HCT116 (cell line): ENCODE measurements at regions not wholly inside any gene's neighbourhood (a gene's known extent, or its start where the extent isn't known, plus 50 kb on each side); places are given as distances from the start of the nearest gene placed in this dataset.

ENCODE experiments used
- ATAC-seq: fragments of 200-7000 bp; cut with Tn5 transposase; 2 replicates; pipeline ENCODE4 v1.9.1; 2020; ENCODE audit warnings: mild to moderate bottlenecking, moderate library complexity
- BruUV-seq: library from RNA; stranded (reverse); fragments of 400-500 nt; replicated peaks from 2 replicates; lab custom pipeline; 2021; lab: Mats Ljungman, UMichigan
- CTCF ChIA-PET: fragments of 300-600 bp; sonication (Branson Sonifier 250); formaldehyde crosslinking; loops from one replicate; lab custom pipeline; 2021; ENCODE audit warnings: antibody characterized with exemption; lab: Charles Lee
- POLR2A ChIA-PET: fragments of 300-600, 350-600 bp; sonication (Branson Sonifier 250); formaldehyde crosslinking; loops from one replicate; lab custom pipeline; 2021; ENCODE audit warnings: antibody characterized with exemption; lab: Charles Lee
- RAD21 ChIA-PET, 2 experiments: fragments of 300-600 bp; sonication (Branson Sonifier 250); formaldehyde crosslinking; loops; one replicate each; lab custom pipeline; 2023; ENCODE audit warnings: low total read pairs in 2 of 2; ENCODE audit not compliant: uncharacterized antibody in 2 of 2, unreplicated experiment in 2 of 2, low non-redundant PET in 1 of 2; lab: Charles Lee
- DNase-seq: peaks from one replicate; pipeline ENCODE4 v3.0.0-alpha.2; 2010; ENCODE audit warnings: low read depth, low spot score
- H2AFZ ChIP-seq: fragments of 200-600 bp; shearing (Covaris generic), sonication (generic); 2 replicates; pipeline ENCODE4 v1.6.1; 2017; ENCODE audit warnings: low read depth, mixed run types, mixed read lengths, antibody characterized with exemption, low read length; ENCODE audit not compliant: poor library complexity, severe bottlenecking
- H3K27ac ChIP-seq: 2 replicates; pipeline ENCODE4 v1.5.1; 2012; ENCODE audit warnings: low read depth, low read length
- H3K27me3 ChIP-seq: fragments of 200-600 bp; sonication (generic); 2 replicates; pipeline ENCODE4 v1.6.1; 2016; ENCODE audit warnings: mixed run types, low read length, mixed read lengths; ENCODE audit not compliant: insufficient read depth
- H3K36me3 ChIP-seq, 2 experiments: fragments of 200-500 bp in 1 of 2; fragments of 200-600 bp in 1 of 2; sonication (Bioruptor generic) in 1 of 2; sonication (generic) in 1 of 2; 2 replicates each; pipeline versions ENCODE4 v1.5.1 to v1.6.1; 2014 to 2016; ENCODE audit warnings: low read length in 2 of 2, inconsistent platforms in 1 of 2, mixed read lengths in 1 of 2, mixed run types in 1 of 2; ENCODE audit not compliant: insufficient read depth in 2 of 2, control insufficient read depth in 1 of 2
- H3K4me1 ChIP-seq, 2 experiments: fragments of 200-600 bp in 1 of 2; sonication (generic) in 1 of 2; 2 replicates each; pipeline versions ENCODE4 v1.5.1 to v1.6.1; 2012 to 2017; ENCODE audit warnings: low read length in 2 of 2, inconsistent platforms in 1 of 2, mild to moderate bottlenecking in 1 of 2, mixed read lengths in 1 of 2, mixed run types in 1 of 2, moderate library complexity in 1 of 2; ENCODE audit not compliant: insufficient read depth in 2 of 2, control insufficient read depth in 1 of 2
- H3K4me2 ChIP-seq: fragments of 200-600 bp; sonication (generic); 2 replicates; pipeline ENCODE4 v1.6.1; 2017; ENCODE audit warnings: mixed run types, low read length, mixed read lengths
- H3K4me3 ChIP-seq, 2 experiments: fragments of 200-600 bp in 1 of 2; sonication (generic) in 1 of 2; replicated peaks in 1 of 2; 2 replicates each; pipeline ENCODE4 v1.5.1; 2011 to 2016; ENCODE audit warnings: low read length in 2 of 2, control low read depth in 1 of 2, low read depth in 1 of 2, mild to moderate bottlenecking in 1 of 2, mixed read lengths in 1 of 2, mixed run types in 1 of 2
- H3K79me2 ChIP-seq: fragments of 200-600 bp; sonication (generic); 2 replicates; pipeline ENCODE4 v1.6.1; 2017; ENCODE audit warnings: mild to moderate bottlenecking, mixed run types, low read length, moderate library complexity, mixed read lengths; ENCODE audit not compliant: insufficient read depth
- H3K9ac ChIP-seq: fragments of 200-600 bp; sonication (generic); 2 replicates; pipeline ENCODE4 v1.6.1; 2016; ENCODE audit warnings: low read length, mixed read lengths
- H3K9me2 ChIP-seq: fragments of 200-600 bp; sonication (generic), shearing (Covaris generic); 2 replicates; pipeline ENCODE4 v1.6.1; 2017; ENCODE audit warnings: mixed run types, mild to moderate bottlenecking, moderate library complexity; ENCODE audit not compliant: insufficient read depth
- H3K9me3 ChIP-seq, 2 experiments: fragments of 200-500 bp in 1 of 2; fragments of 200-600 bp in 1 of 2; sonication (Bioruptor generic) in 1 of 2; sonication (generic) in 1 of 2; 2 replicates each; pipeline ENCODE4 v1.6.1; 2014 to 2017; ENCODE audit warnings: low read length in 2 of 2, mixed read lengths in 2 of 2, inconsistent platforms in 1 of 2, low read depth in 1 of 2, mild to moderate bottlenecking in 1 of 2, mixed run types in 1 of 2, moderate library complexity in 1 of 2; ENCODE audit not compliant: control insufficient read depth in 1 of 2, insufficient read depth in 1 of 2
- H4K20me1 ChIP-seq: fragments of 200-600 bp; sonication (generic), shearing (Covaris generic); 2 replicates; pipeline ENCODE4 v1.6.1; 2017; ENCODE audit warnings: mixed run types, mild to moderate bottlenecking, moderate library complexity; ENCODE audit not compliant: insufficient read depth
- CBX3 ChIP-seq: IDR thresholded peaks from 2 replicates; pipeline ENCODE4 v1.6.1; 2012; ENCODE audit warnings: low read depth
- CEBPB ChIP-seq: IDR thresholded peaks from 2 replicates; pipeline ENCODE4 v1.6.1; 2012; ENCODE audit warnings: low read depth
- EGR1 ChIP-seq: IDR thresholded peaks from 2 replicates; pipeline ENCODE4 v1.6.1; 2012; ENCODE audit warnings: low read depth
- EZH2 ChIP-seq: fragments of 200-600 bp; sonication (generic); IDR thresholded peaks from 2 replicates; pipeline ENCODE4 v1.6.1; 2017; ENCODE audit warnings: antibody characterized with exemption, mixed run types
- EZH2phosphoT487 ChIP-seq: fragments of 200-600 bp; IDR thresholded peaks from 2 replicates; pipeline ENCODE4 v1.6.1; 2018; ENCODE audit warnings: antibody characterized with exemption, borderline replicate concordance
- JUND ChIP-seq: IDR thresholded peaks from 2 replicates; pipeline ENCODE4 v1.6.1; 2012
- POLR2A ChIP-seq: IDR thresholded peaks from 2 replicates; pipeline ENCODE4 v1.7.0; 2011; ENCODE audit warnings: borderline replicate concordance; ENCODE audit not compliant: insufficient read depth, insufficient read length; ENCODE audit errors: extremely low read depth
- RAD21 ChIP-seq: IDR thresholded peaks from 2 replicates; pipeline ENCODE4 v1.6.1; 2012; ENCODE audit warnings: low read depth, mild to moderate bottlenecking
- SIN3A ChIP-seq: IDR thresholded peaks from 2 replicates; pipeline ENCODE4 v1.6.1; 2012; ENCODE audit warnings: low read depth
- SP1 ChIP-seq: IDR thresholded peaks from 2 replicates; pipeline ENCODE4 v1.6.1; 2012; ENCODE audit warnings: low read depth
- TCF7L2 ChIP-seq: IDR thresholded peaks from 2 replicates; pipeline ENCODE4 v1.7.0; 2011; ENCODE audit warnings: borderline replicate concordance, inconsistent platforms; ENCODE audit not compliant: insufficient read depth, insufficient read length; ENCODE audit errors: extremely low read depth
- YY1 ChIP-seq: IDR thresholded peaks from 2 replicates; pipeline ENCODE4 v1.6.1; 2011; ENCODE audit warnings: low read length, low read depth, moderate library complexity, mild to moderate bottlenecking; ENCODE audit not compliant: insufficient replicate concordance; ENCODE audit errors: extremely low read depth
- ZFX ChIP-seq: fragments of 450-650 bp; IDR thresholded peaks from 2 replicates; pipeline ENCODE4 v1.6.1; 2017
- ZNF274 ChIP-seq: fragments of 200-500 bp; sonication (Bioruptor generic); IDR thresholded peaks from 2 replicates; pipeline ENCODE4 v1.6.1; 2014; ENCODE audit warnings: mild to moderate bottlenecking, low read depth, low read length, inconsistent platforms
- intact Hi-C: fragments of 100-400 bp; cut with micrococcal nuclease; formaldehyde crosslinking; loops from 2 replicates; pipeline ENCODE4 v1.10.0; 2022
- TF ChIP-seq, protein P1 (sequence below): IDR thresholded peaks from 2 replicates; pipeline ENCODE4 v1.6.1; 2012
- TF ChIP-seq, protein P2 (sequence below), 3 experiments: fragments of 200-600 bp in 1 of 3; sonication (generic) in 1 of 3; IDR thresholded peaks in 2 of 3; conservative IDR thresholded peaks in 1 of 3; 2 replicates each; pipeline ENCODE4 v1.5.1; 2012 to 2017; ENCODE audit warnings: low read depth in 2 of 3, low read length in 2 of 3, antibody characterized with exemption in 1 of 3, borderline replicate concordance in 1 of 3, control low read depth in 1 of 3, mild to moderate bottlenecking in 1 of 3, mixed read lengths in 1 of 3, mixed run types in 1 of 3, moderate library complexity in 1 of 3; ENCODE audit not compliant: insufficient read depth in 1 of 3
- TF ChIP-seq, protein P3 (sequence below): IDR thresholded peaks from 2 replicates; pipeline ENCODE4 v1.6.1; 2011; ENCODE audit warnings: mild to moderate bottlenecking, low read length, moderate library complexity; ENCODE audit not compliant: insufficient replicate concordance; ENCODE audit errors: extremely low read depth
- TF ChIP-seq, protein P4 (sequence below): IDR thresholded peaks from 2 replicates; pipeline ENCODE4 v1.6.1; 2012

DNA sequence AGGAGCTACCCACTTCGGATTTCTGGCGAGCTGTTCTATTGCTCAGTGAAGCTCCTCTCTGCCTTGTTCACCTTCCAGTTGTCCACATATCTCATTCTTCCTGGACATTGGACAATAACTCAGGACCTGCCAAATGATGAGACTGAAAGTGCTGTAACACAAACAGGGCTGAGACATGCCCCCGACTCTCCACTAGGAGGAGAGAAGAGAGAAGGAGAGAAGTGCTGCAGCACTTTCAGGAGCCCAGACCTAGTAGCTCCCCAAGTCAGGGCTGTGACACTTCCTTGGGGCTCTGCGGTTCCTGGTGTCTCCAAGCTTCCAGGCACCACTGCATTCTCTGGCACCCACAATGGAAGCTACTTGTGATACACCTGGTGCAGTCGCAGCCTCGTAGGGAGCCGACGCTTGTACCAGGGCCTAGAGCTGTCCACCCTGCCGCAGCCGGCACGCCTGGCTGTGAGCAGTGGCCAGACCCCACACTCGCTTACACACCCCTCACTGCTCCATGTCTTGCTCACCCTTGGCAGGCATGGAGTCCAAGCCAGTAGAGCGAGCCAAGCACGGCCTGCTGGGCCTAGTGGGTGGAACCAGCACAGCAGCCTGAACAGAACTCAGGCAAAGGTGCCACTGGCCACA lies 234.9 kb downstream of the TECRL start:
- POLR2A ChIA-PET, result no interaction called here
- peaks cover 0 to 17% of the 10 kb centered on the region in 2 experiments; a peak in 3 of 4 replicates for H3K9me3 ChIP-seq
- no peak overlapping the region for H3K4me3 ChIP-seq
- H3K27me3 ChIP-seq, result no peaks in the 10 kb centered on the region
- intact Hi-C loops, result no loop called here
- H3K9ac ChIP-seq, result no peak overlapping the region
- no peaks in the 10 kb centered on the region for H3K9me2 ChIP-seq
- H3K4me2 ChIP-seq, result no peak overlapping the region
- H4K20me1 ChIP-seq, result no peaks in the 10 kb centered on the region
- RAD21 ChIA-PET, result no interaction called here
- DNase-seq, result no peak
- H3K79me2 ChIP-seq, result no peaks in the 10 kb centered on the region
- TF ChIP-seq EZH2, result no peak
- TF ChIP-seq, protein P1, sequence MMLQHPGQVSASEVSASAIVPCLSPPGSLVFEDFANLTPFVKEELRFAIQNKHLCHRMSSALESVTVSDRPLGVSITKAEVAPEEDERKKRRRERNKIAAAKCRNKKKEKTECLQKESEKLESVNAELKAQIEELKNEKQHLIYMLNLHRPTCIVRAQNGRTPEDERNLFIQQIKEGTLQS, result no peak
- TF ChIP-seq, protein P2, sequence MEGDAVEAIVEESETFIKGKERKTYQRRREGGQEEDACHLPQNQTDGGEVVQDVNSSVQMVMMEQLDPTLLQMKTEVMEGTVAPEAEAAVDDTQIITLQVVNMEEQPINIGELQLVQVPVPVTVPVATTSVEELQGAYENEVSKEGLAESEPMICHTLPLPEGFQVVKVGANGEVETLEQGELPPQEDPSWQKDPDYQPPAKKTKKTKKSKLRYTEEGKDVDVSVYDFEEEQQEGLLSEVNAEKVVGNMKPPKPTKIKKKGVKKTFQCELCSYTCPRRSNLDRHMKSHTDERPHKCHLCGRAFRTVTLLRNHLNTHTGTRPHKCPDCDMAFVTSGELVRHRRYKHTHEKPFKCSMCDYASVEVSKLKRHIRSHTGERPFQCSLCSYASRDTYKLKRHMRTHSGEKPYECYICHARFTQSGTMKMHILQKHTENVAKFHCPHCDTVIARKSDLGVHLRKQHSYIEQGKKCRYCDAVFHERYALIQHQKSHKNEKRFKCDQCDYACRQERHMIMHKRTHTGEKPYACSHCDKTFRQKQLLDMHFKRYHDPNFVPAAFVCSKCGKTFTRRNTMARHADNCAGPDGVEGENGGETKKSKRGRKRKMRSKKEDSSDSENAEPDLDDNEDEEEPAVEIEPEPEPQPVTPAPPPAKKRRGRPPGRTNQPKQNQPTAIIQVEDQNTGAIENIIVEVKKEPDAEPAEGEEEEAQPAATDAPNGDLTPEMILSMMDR (IDR thresholded peaks at IDR 0.05 in 2 of 3, conservative IDR thresholded peaks at IDR 0.05 in 1 of 3; ENCODE audit: borderline replicate concordance in 1 of 3, insufficient read depth in 1 of 3, low read depth in 2 of 3, low read length in 2 of 3), result no peak
- no peak for TF ChIP-seq EZH2phosphoT487
- no peak for TF ChIP-seq SIN3A
- TF ChIP-seq JUND, result no peak
- no peak for TF ChIP-seq CBX3
- TF ChIP-seq YY1, result no peak
- no peak for TF ChIP-seq CEBPB
- no peak for TF ChIP-seq SP1
- TF ChIP-seq, protein P3, sequence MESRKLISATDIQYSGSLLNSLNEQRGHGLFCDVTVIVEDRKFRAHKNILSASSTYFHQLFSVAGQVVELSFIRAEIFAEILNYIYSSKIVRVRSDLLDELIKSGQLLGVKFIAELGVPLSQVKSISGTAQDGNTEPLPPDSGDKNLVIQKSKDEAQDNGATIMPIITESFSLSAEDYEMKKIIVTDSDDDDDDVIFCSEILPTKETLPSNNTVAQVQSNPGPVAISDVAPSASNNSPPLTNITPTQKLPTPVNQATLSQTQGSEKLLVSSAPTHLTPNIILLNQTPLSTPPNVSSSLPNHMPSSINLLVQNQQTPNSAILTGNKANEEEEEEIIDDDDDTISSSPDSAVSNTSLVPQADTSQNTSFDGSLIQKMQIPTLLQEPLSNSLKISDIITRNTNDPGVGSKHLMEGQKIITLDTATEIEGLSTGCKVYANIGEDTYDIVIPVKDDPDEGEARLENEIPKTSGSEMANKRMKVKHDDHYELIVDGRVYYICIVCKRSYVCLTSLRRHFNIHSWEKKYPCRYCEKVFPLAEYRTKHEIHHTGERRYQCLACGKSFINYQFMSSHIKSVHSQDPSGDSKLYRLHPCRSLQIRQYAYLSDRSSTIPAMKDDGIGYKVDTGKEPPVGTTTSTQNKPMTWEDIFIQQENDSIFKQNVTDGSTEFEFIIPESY, result no peak
- TF ChIP-seq, protein P4, sequence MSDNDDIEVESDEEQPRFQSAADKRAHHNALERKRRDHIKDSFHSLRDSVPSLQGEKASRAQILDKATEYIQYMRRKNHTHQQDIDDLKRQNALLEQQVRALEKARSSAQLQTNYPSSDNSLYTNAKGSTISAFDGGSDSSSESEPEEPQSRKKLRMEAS, result no peak
- TF ChIP-seq EGR1, result no peak
- TF ChIP-seq ZFX, result no peak
- TF ChIP-seq ZNF274, result no peak
- TF ChIP-seq RAD21, result no peak
- TF ChIP-seq TCF7L2, result no peak
- no peak for TF ChIP-seq POLR2A
- H3K4me1 ChIP-seq, result no peaks in the 10 kb centered on the region
- CTCF ChIA-PET, result no interaction called here
- H2AFZ ChIP-seq, result no peak overlapping the region
- BruUV-seq, result no TSS peak
- ATAC-seq, result no peak
- H3K27ac ChIP-seq, result no peak overlapping the region
- no peaks in the 10 kb centered on the region for H3K36me3 ChIP-seq
